Fibroblast of lung (primary cell): ENCODE measurements at regions not wholly inside any gene's neighbourhood (a gene's known extent, or its start where the extent isn't known, plus 50 kb on each side); places are given as distances from the start of the nearest gene placed in this dataset.
"Not testable (repeated sequence)": the region's sequence is repeated elsewhere in the genome, so short reads cannot be mapped to it uniquely, and the experiment has no call there.

Experiments
- CTCF ChIP-seq, 2 donors: IDR thresholded peaks in 1 of 2; conservative IDR thresholded peaks in 1 of 2; 1 replicate in 1 of 2; 2 replicates in 1 of 2; pipeline ENCODE4 v1.5.1; 2011 to 2012; ENCODE audit warnings: low read length in 2 of 2, control low read depth in 1 of 2, inconsistent platforms in 1 of 2, low read depth in 1 of 2, mild to moderate bottlenecking in 1 of 2
- EZH2 ChIP-seq: IDR thresholded peaks from 2 replicates; pipeline ENCODE4 v1.5.1; 2012; ENCODE audit warnings: low read length, control low read depth, mild to moderate bottlenecking; ENCODE audit errors: missing control alignments

- TF ChIP-seq CTCF (conservative IDR thresholded peaks at IDR 0.05 in 1 of 2, IDR thresholded peaks at IDR 0.05 in 1 of 2; ENCODE audit: low read depth in 1 of 2, low read length in 2 of 2); EZH2: not testable (repeated sequence)
Measured at GRCh38 chr4:3632794-3633193, 100.6 kb upstream of the LRPAP1 start.
